LNCAP (cell line): ENCODE measurements at regions not wholly inside any gene's neighbourhood (a gene's known extent, or its start where the extent isn't known, plus 50 kb on each side); places are given as distances from the start of the nearest gene placed in this dataset.

Experiments
- TF ChIP-seq, protein P1 (sequence below): fragments of 450-650 bp; IDR thresholded peaks from 2 replicates; pipeline ENCODE4 v1.5.1; 2017; ENCODE audit warnings: mild to moderate bottlenecking

DNA sequence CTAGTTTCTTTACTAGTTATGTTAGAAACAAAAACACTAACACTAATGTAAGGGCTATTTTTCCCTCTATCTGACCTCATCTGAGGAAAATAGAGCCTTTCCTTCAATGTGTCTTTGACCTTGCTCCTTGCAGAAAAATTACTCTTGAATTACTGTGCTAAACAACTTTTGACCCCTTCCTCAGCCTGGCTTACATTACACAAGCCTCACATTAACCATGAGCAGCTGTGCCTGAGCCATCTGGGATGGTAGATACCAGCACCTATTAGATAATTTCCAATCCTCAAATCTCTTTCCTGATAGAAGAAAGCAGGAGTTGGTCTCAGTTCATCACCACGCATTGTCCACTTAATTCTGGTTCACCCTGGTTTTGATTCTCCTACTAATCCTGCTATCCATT is 134.4 kb upstream of the NCAM1 start:
- TF ChIP-seq, protein P1, sequence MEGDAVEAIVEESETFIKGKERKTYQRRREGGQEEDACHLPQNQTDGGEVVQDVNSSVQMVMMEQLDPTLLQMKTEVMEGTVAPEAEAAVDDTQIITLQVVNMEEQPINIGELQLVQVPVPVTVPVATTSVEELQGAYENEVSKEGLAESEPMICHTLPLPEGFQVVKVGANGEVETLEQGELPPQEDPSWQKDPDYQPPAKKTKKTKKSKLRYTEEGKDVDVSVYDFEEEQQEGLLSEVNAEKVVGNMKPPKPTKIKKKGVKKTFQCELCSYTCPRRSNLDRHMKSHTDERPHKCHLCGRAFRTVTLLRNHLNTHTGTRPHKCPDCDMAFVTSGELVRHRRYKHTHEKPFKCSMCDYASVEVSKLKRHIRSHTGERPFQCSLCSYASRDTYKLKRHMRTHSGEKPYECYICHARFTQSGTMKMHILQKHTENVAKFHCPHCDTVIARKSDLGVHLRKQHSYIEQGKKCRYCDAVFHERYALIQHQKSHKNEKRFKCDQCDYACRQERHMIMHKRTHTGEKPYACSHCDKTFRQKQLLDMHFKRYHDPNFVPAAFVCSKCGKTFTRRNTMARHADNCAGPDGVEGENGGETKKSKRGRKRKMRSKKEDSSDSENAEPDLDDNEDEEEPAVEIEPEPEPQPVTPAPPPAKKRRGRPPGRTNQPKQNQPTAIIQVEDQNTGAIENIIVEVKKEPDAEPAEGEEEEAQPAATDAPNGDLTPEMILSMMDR = no peak

DNA sequence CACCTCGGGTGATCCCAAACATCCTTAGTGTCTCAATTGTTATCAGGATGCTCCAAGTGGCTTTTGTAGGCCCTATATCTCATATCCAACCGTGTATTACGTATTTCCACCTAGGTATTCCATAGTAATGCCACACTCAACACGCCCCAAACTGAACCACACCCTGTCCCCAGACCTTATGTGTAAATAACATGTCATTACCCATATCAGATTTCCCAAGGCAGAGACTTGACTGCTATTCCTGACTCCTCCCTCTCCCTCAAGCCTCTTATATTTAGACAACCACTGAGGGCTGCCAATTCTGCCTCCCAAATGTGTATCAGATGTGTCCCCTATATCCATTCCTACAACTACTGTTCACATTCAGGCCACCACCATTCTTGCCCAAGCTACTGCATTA is 132.8 kb upstream of the NCAM1 start:
- TF ChIP-seq, protein P1 = no peak

DNA sequence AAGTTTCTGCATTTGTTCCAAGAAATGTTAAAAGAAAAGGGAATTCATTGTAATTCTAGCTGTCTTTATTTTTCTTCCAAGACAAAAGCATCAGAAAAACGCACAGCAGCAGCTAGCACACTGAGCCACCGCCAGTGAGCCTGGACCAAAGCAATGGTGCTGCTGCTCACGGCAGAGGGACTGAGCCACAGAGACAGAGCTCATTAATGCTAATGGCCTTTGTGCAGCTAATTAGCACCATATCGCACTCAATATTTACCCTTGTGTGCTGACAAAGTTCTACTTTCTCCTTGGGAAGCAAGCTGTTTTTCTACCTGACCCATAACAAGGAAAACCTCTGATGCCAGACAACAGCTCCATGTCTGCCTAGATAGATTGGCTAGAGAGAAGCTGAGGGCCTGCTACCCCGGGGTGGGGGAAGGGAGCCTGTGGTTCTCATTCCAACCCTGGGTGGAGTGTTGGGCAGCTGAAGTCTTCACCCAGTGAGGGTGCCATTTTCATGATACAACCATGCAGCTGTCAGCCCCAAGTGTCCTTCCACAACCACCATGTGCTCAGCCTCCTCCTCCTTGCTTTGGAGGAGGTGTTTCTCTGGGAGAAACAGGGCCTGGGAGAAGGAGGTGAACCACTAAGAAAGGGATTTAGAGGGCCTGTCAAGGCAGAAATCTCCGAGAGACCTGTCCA is 131.1 kb upstream of the NCAM1 start:
- TF ChIP-seq, protein P1 = no peak

DNA sequence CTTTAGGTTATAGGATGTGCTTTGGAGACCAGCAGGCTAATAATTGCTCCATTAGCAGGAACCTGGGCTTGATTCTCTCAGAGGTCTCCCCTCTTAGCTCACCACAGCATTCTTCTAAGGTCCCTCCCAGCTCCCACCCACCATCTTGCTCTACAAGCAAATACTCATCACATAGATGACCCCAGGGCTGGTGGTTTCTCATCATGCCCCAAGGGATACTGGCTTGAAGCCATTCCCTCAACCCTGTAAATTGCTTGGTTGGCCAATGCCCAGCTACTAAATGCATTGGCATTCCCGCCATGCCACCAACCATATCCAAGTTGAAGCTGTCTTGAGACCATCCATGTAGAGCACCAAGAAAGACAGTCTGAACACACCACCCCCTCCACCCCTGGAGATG is 130.2 kb upstream of the NCAM1 start:
- TF ChIP-seq, protein P1 = no peak

DNA sequence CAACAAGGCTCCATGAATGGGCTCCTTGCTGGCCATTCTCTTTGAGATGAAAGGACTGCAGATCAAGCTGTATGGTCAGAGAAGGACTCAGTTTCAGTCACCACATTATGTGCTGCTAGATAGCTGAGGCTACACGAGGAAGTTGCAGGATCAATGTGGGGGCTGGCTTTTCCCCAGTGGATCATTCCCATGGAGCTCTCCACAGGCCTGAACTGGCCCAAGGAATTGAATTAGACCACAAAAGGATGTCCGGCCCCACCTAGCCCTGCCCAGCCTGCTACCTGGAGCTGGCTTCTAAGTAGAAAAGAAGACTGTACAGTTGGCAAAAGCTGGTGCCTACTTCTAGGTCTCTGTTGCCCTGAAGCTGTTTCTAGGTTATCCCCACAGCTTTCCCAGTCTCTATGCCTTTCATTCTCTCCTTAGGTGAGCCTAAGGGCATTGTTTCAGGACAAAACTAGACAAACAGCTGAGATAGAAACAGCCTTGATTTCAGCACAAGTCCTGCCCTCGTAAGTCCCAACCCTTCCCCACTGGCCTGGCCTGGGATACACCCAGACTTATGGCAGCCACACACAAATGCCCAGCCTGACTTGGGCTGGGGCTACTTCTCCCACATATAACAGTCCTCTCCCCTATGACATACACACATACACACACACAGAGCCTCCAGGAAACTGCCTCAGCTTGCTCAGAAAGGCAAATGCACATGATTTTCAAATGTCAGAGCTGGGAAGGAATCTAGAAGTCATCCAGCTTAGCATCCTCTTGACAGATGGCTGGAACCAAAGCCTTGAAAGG is 129.1 kb upstream of the NCAM1 start:
- TF ChIP-seq, protein P1 = no peak

DNA sequence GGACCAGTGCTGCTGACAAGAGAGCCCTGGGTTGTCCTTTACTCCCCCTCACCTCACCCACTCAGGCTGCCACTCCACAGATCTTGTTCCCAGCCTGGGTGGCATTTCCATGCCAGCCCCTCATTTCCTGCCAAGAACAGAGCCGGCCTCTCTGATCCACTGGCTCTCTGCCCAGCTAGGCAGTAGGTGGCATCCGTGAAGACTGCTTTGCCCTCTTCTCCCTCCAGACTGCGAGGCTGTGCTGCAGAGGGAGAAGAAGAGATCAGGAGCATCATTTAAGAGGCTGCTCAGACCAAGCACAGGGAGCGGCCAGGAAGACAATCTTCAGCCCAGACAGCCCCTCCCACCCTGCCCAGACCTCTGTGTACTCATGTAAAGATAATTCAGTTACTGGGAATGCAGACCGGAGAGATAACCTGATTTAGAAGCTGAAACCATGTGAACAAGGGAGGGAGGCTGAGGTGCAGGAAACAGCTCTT is 126.9 kb upstream of the NCAM1 start:
- TF ChIP-seq, protein P1 = no peak

DNA sequence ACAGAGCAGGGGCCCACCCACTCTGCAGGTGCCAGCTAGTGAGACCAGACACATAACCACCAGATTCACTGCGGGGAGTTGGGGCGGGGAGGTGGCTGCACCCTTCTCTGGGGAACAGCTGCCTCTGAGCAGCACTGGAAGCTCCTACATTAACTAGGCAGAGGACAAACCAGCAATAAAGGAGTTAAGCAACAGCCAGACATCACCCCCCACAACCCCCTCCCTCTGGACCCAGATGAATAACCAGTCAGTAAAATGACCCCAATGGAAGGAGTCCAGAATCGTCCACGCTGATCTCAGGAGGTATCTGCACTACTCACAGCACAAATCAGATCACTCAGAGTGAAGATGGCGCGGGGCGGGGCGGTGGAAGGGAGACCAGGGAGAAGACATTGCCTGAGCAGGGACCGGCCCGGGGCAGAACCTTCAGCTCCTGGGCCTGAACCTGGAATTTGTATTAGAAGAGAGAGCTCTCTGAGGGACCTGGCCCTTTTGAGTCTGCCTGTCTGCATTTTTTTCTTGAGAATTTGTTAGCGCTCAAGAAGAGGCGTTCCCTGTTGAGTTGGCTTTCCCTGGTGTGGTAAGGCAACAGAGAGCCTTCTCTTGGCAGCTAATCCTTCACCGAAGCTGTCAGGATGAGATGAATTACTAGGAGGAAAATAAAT is 125.5 kb upstream of the NCAM1 start:
- TF ChIP-seq, protein P1 = no peak
